A673 (cell line): ENCODE measurements at regions not wholly inside any gene's neighbourhood (a gene's known extent, or its start where the extent isn't known, plus 50 kb on each side); places are given as distances from the start of the nearest gene placed in this dataset.

Experiments used
- CTCF ChIP-seq: fragments of 300-800, 200-600 bp; sonication (generic); conservative IDR thresholded peaks from 2 replicates; pipeline ENCODE4 v1.5.1; 2017; ENCODE audit warnings: low read depth, mild to moderate bottlenecking, antibody characterized with exemption, low read length, moderate library complexity, mixed read lengths
- EZH2 ChIP-seq: fragments of 200-600 bp; sonication (generic); IDR thresholded peaks from 2 replicates; pipeline ENCODE4 v1.6.1; 2017; ENCODE audit warnings: borderline replicate concordance, low read depth, mild to moderate bottlenecking, mixed read lengths, antibody characterized with exemption, low read length; ENCODE audit not compliant: poor library complexity, severe bottlenecking

- TF ChIP-seq CTCF (no peak), EZH2 (no peak)
Observed at GRCh38 chr4:146053891-146054290, 115.3 kb upstream of the ZNF827 start.
